Tibial artery (tissue), 4 donors: ENCODE measurements at regions not wholly inside any gene's neighbourhood (a gene's known extent, or its start where the extent isn't known, plus 50 kb on each side); places are given as distances from the start of the nearest gene placed in this dataset.

Experiments
- DNase-seq, 2 donors: peaks; one replicate each; pipeline ENCODE4 v3.0.0-alpha.2; 2019
- H3K27ac ChIP-seq, 2 donors: fragments of 200-600 bp; sonication (generic) in 1 of 2; 1 replicate in 1 of 2; 2 replicates in 1 of 2; pipeline ENCODE4 v1.5.1; 2018 to 2019; ENCODE audit warnings: mild to moderate bottlenecking in 1 of 2
- H3K27me3 ChIP-seq, 2 donors: fragments of 200-600 bp; sonication (generic) in 1 of 2; one replicate each; pipeline versions ENCODE4 v1.5.1 to v1.6.0; 2016 to 2019
- H3K36me3 ChIP-seq, 3 donors: fragments of 200-600 bp; sonication (generic) in 2 of 3; one replicate each; pipeline ENCODE4 v1.5.1; 2016 to 2019; ENCODE audit warnings: mild to moderate bottlenecking in 2 of 3
- H3K4me1 ChIP-seq, 4 donors: fragments of 200-600 bp; sonication (generic) in 2 of 4; 1 replicate in 3 of 4; 2 replicates in 1 of 4; pipeline ENCODE4 v1.5.1; 2016 to 2019
- H3K4me3 ChIP-seq, 2 donors: fragments of 200-600 bp; sonication (generic) in 1 of 2; 1 replicate in 1 of 2; 2 replicates in 1 of 2; pipeline ENCODE4 v1.5.1; 2018 to 2019; ENCODE audit warnings: mild to moderate bottlenecking in 2 of 2
- H3K9me3 ChIP-seq, 3 donors: fragments of 200-600 bp; sonication (generic) in 1 of 3; one replicate each; pipeline ENCODE4 v1.5.1; 2016 to 2019
- intact Hi-C: fragments of 100-400 bp; cut with DNase I; formaldehyde crosslinking; loops from one replicate; pipeline ENCODE4 v1.15.0; 2023; ENCODE audit warnings: low total_unique reads
- TF ChIP-seq, protein P1 (sequence below), 2 experiments: fragments of 200-600 bp in 1 of 2; fragments of 450-650 bp in 1 of 2; IDR thresholded peaks; one replicate each; pipeline ENCODE4 v1.5.1; 2017 to 2019; ENCODE audit warnings: antibody characterized with exemption in 2 of 2, mild to moderate bottlenecking in 1 of 2, moderate library complexity in 1 of 2

DNA sequence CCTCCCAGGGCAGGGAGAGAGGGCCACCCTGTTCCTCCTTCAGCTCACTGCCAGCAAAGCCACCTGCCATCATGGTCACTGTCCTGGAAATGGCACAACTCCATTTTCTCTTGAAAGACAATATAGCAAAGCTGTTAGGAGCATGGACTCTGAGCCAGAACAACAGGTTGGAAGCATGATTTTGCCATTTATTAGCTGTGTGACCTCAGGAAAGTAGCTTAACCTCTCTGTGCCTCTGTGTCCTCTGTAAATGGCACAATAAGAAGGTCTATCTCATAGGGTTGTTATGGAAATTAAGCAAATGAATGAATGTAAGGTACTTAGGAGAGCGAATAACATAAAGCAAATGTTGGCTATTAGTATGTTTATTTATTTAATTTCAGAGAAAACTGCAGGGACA, 730.4 kb upstream of the ID2 start:
- H3K4me1 ChIP-seq = peaks cover 0 to 24% (median 13%) of the 10 kb centered on the region in 4 donors
- H3K27me3 ChIP-seq = no peaks in the 10 kb centered on the region
- H3K9me3 ChIP-seq = no peaks in the 10 kb centered on the region
- intact Hi-C loops = loop anchor here (5.0 kb wide), 1 partner anchor 51 kb away; no protein-coding TSS in a partner anchor
- H3K27ac ChIP-seq = peak overlapping the region in 1 of 2 donors; percentile 74
- H3K4me3 ChIP-seq = no peak overlapping the region
- H3K36me3 ChIP-seq = no peaks in the 10 kb centered on the region
- TF ChIP-seq, protein P1, sequence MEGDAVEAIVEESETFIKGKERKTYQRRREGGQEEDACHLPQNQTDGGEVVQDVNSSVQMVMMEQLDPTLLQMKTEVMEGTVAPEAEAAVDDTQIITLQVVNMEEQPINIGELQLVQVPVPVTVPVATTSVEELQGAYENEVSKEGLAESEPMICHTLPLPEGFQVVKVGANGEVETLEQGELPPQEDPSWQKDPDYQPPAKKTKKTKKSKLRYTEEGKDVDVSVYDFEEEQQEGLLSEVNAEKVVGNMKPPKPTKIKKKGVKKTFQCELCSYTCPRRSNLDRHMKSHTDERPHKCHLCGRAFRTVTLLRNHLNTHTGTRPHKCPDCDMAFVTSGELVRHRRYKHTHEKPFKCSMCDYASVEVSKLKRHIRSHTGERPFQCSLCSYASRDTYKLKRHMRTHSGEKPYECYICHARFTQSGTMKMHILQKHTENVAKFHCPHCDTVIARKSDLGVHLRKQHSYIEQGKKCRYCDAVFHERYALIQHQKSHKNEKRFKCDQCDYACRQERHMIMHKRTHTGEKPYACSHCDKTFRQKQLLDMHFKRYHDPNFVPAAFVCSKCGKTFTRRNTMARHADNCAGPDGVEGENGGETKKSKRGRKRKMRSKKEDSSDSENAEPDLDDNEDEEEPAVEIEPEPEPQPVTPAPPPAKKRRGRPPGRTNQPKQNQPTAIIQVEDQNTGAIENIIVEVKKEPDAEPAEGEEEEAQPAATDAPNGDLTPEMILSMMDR (IDR thresholded peaks at IDR 0.05) = no peak
- no peak for DNase-seq

GRCh38 chr2:7952046-7952745, 729.7 kb upstream of the ID2 start:
- intact Hi-C loops = loop anchor here (5.0 kb wide), 1 partner anchor 50 kb away; no protein-coding TSS in a partner anchor
- TF ChIP-seq, protein P1 (IDR thresholded peaks at IDR 0.05) = no peak
- Histone ChIP-seq H3K9me3 (no peaks in the 10 kb centered on the region), H3K4me3 (no peak overlapping the region), H3K27me3 (no peaks in the 10 kb centered on the region), H3K36me3 (no peaks in the 10 kb centered on the region), H3K4me1 (peaks cover 0 to 24% (median 13%) of the 10 kb centered on the region in 4 donors), H3K27ac (no peak overlapping the region)
- no peak for DNase-seq

DNA sequence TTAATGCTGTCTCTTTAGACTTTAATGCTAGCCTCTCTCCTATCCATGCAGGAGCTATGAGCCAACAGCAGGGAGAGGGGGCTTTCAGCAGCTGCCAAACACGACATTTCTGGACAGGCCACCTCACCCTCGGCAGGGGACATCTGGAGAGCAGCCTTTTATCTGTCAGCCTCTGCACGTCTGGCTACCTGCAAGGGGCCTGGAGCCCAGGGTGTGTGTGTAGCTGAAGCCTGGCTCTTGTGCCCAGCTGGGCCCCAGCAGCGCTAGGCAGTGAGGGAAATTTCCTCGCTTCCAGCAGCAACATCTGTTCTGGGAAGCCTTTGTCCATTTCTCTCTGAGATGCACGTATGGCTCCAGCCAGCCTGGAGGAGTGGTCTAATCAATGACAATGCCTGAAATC, 728.7 kb upstream of the ID2 start:
- TF ChIP-seq, protein P1 (IDR thresholded peaks at IDR 0.05) = no peak
- Histone ChIP-seq H3K36me3 (no peaks in the 10 kb centered on the region), H3K27me3 (no peaks in the 10 kb centered on the region), H3K4me3 (no peak overlapping the region), H3K27ac (no peak overlapping the region), H3K9me3 (no peaks in the 10 kb centered on the region), H3K4me1 (peaks cover 0 to 24% (median 13%) of the 10 kb centered on the region in 4 donors)
- no peak for DNase-seq
- intact Hi-C loops = loop anchor here (5.0 kb wide), 1 partner anchor 49 kb away; no protein-coding TSS in a partner anchor

GRCh38 chr2:7954234-7954633, 727.6 kb upstream of the ID2 start:
- Histone ChIP-seq H3K4me3 (no peak overlapping the region), H3K36me3 (no peaks in the 10 kb centered on the region), H3K27me3 (no peaks in the 10 kb centered on the region), H3K9me3 (no peaks in the 10 kb centered on the region), H3K4me1 (peaks cover 0 to 20% (median 11%) of the 10 kb centered on the region in 4 donors), H3K27ac (no peak overlapping the region)
- TF ChIP-seq, protein P1 (IDR thresholded peaks at IDR 0.05) = no peak
- DNase-seq = no peak
- intact Hi-C loops = loop anchor here (5.0 kb wide), 1 partner anchor 48 kb away; no protein-coding TSS in a partner anchor

- Histone ChIP-seq H3K36me3 (no peaks in the 10 kb centered on the region), H3K4me1 (peaks cover 0 to under 1% (median 0%) of the 10 kb centered on the region in 4 donors), H3K9me3 (no peaks in the 10 kb centered on the region), H3K4me3 (no peak overlapping the region), H3K27ac (no peak overlapping the region), H3K27me3 (no peaks in the 10 kb centered on the region)
- intact Hi-C loops = no loop called here
- no peak for DNase-seq
- TF ChIP-seq, protein P1 (IDR thresholded peaks at IDR 0.05) = no peak
Observed at GRCh38 chr2:7956126-7956689, 725.6 kb upstream of the ID2 start.
